Renal cortex interstitium (tissue), 11 donors: ENCODE measurements at regions not wholly inside any gene's neighbourhood (a gene's known extent, or its start where the extent isn't known, plus 50 kb on each side); places are given as distances from the start of the nearest gene placed in this dataset.
"Not testable (repeated sequence)": the region's sequence is repeated elsewhere in the genome, so short reads cannot be mapped to it uniquely, and the experiment has no call there.

ENCODE experiments used
- DNase-seq, 11 donors: peaks; one replicate each; pipeline ENCODE4 v3.0.0-alpha.2; 2013; ENCODE audit warnings: low read depth in 9 of 11, low spot score in 4 of 11; ENCODE audit errors: extremely low read depth in 1 of 11

DNA sequence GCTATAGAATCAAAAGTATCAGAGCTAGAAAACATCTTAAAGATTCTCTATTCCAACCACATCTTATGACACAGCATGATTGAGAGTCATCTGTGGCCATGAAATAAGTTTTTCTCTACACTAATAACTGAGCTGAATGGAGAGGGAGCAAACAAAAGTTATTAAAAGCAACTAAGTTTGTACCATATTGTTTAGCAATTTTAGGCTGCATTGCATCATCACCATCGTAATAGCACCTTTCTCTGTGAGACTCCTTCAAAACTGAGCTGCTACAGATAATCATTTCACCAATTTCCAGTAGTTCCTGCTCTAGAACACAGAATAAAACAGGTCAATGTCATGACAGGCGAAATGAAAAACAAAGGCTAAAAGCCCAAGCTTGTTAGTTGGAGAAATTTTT, 1183.9 kb downstream of the DIAPH3 start:
- no peak for DNase-seq

- no peak for DNase-seq
Measured at GRCh38 chr13:58985845-58986244, 1177.9 kb downstream of the DIAPH3 start.

GRCh38 chr13:58989556-58989955, 1174.2 kb downstream of the DIAPH3 start:
- no peak for DNase-seq

DNA sequence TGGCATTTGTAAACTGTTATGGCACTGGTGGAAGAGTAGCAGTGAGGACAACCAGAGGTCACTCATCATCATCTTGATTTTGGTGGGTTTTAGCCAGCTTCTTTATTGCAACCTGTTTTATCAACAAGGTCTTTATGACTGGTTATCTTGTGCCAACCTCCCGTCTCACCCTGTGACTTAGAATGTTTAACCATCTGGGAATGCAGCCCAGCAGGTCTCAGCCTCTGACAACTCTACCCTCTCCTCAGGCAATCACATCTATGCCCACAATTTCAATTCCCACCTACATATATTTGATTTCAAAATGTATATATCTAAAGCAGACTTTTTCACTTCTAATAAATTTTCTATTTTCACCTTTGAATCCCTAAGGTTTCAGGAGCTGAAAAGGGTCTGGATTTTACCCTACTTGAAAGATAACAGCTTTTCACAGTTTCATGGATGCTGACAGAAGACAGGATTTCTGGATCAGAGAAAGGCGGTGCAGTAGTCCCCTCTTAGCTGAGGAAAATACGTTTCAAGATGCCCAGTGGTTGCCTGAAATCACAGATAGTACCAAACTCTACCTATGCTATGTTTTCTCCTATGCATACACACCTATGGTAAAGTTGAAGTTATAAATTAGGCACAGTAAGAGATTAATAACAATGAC, 1171.8 kb downstream of the DIAPH3 start:
- no peak for DNase-seq

- DNase-seq, result no peak
Measured at GRCh38 chr13:58992478-58993042, 1171.2 kb downstream of the DIAPH3 start.

DNA sequence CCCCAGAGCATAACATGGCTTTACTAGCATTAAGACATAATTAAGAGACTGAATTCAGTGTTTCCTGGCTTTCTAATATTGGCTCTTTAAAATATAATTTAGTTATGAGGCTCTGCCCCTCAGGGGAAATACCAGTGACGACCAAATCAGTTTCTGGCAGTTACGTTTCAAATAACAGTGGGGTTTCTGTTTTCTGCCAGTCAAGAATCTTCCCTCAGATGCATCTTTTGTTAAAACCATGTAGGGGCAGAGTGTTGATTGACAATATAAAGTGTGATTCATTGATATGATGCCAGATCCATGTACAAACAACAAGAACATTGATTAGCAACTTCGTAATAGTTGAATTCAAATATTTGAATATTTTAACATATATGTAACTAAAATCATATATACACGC, 1169.7 kb downstream of the DIAPH3 start:
- DNase-seq, result no peak

DNA sequence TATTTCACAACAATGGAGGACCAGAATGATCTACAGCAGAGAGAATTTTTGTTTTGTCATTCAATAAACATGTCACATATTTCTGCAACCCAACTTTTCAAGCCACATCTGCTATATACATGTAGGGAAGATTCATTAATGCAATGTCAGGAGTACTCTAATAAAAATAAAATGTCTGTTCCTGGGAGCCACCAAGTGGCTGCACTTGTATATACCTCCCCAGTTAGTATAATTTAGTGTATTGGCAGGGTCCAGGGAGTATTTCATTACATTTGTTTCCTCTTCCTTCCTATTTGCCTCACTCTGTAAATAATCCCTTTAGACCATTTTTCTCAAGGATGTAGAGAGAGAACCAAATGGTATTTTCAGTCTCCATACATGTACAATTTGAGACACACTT, 1169.0 kb downstream of the DIAPH3 start:
- no peak for DNase-seq

DNA sequence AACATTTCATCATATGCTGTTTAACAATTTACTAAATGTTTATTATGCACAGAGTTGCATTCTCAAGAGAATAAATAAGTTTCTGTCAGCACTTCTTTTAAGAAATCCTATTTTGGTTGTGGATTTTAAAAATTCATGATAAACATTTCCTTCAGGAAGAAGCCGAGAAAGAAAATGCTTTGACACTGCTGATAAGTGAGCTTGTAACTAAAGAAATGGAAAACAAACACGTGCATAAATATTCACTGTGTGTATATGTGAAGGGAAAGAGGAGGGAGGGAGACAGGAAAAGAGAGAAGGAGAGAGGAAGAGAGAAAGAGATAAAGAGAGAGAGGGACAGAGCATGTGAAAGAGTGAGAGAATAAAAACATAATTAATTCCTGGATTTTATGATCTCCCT, 1165.0 kb downstream of the DIAPH3 start:
- peak in 1 of 11 donors; percentile 12 for DNase-seq

- no peak for DNase-seq
Measured at GRCh38 chr13:58999851-59000250, 1163.9 kb downstream of the DIAPH3 start.

GRCh38 chr13:59000770-59001169, 1163.0 kb downstream of the DIAPH3 start:
- no peak for DNase-seq

DNA sequence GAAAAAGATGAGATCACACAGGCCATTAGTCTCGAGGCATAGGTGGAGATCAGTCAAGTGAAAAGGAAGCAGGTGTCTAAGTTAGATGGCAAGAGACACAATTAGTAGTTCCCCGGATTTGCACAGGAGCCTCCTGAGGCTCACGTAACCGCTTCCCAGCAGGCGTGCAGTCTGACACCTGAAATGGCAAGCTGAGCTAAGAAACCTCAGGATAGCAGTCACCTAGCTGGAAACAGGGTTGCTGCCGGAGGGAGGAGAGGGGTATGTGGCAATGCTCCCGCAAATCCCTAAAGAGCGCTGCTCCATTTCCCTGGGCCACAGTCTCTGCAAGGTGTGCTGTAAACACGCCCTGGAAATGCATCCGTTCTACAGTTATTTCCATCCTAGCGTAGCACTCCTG, 1151.0 kb downstream of the DIAPH3 start:
- DNase-seq, result no peak

- no peak for DNase-seq
Measured at GRCh38 chr13:59016250-59016649, 1147.5 kb downstream of the DIAPH3 start.

DNA sequence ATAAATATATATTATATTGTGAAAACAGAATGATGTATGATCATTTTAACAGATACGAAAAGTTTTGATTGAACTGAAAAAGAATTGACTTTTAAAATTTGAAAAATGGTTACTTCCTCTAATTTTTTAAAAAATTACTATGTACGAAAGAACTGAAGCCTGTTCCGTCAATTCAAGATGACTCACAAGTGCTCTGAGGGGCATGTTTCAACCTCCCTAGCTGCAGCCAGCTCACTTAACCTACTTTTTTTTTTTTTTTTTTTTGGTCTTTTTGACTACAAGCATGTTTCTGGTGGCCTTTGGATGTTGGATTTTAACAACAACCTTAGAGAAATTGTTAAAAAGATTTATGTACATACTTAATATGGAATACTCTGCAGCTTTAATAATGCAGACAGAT, 1139.3 kb downstream of the DIAPH3 start:
- no peak for DNase-seq

DNA sequence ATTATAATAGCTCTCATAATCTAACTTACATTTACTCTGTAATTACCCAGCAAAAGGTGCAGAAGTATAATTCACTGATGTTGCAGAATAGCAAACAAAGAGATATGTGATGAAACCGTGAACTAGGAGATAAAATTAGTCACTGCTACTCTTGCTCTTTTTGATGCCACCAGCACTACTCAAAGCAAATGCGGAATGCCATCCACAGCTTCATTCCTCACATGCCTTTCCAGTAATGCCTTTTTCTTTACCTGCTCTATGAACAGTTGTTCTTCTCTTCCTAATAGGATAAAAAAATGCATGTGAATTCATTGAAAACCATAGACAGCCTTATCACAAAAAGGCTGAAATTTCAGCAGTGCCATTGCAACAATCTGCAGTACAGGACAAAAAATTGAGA, 1129.5 kb downstream of the DIAPH3 start:
- DNase-seq, result no peak

GRCh38 chr13:59038824-59039223, 1124.9 kb downstream of the DIAPH3 start:
- no peak for DNase-seq

DNA sequence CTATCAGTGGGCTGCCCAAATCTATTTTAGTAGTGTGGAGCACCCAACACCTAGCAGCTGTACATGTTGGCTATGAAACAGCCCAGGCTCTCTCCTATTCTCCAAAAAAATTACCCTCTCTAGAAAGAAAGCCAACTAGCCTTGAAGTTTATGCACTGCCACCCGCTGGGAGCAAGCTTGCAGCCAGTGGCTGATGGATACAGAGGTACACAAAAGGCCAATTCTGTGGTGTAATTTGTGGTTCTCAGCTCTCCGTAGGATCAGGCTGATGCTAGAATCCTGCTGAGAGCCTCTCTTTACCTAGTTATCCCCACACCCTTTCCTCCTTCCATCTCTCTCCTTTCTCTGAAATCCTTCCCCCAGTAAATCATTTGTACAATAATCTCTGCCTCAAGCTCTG, 1120.7 kb downstream of the DIAPH3 start:
- DNase-seq, result no peak

DNA sequence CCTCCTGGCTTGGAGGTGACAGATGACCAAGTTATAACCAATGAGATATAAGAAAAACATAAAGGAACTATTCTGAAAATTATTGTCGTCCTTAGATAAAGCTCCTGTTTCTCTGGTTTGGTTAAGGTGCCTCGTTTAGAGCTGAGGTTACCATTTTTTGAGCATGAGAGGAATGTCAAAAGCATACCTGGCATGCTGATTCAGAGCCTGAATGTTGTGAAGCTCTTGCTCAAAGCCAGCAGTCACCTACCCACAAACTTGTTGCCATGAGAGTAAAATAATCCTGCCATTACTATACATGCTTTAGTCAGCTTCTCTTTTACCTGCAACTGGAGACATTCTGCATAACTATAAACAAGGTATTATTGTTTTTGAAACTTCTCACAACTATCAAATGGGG, 1116.2 kb downstream of the DIAPH3 start:
- no peak for DNase-seq

GRCh38 chr13:59061621-59062020, 1102.1 kb downstream of the DIAPH3 start:
- no peak for DNase-seq

DNA sequence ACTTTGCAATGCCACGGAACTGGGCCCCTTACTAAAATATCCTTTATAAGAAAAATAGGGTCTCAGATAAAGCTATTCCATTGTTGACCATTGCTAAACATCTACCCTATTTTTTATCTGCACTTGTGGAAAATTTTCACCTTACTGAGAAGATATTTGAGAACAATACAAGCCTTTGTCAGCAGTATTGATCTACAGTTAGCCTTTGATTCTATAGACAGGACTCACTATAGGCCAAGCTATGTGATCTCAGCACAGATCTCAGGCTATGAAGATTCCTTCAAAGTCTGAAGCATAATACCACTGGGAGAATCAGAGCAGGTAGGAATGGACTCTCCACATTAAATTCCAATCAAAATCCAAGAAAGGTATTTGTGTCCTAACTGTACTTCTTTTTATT, 1099.7 kb downstream of the DIAPH3 start:
- no peak for DNase-seq

GRCh38 chr13:59076386-59076785, 1087.3 kb downstream of the DIAPH3 start:
- not testable (repeated sequence) for DNase-seq

DNA sequence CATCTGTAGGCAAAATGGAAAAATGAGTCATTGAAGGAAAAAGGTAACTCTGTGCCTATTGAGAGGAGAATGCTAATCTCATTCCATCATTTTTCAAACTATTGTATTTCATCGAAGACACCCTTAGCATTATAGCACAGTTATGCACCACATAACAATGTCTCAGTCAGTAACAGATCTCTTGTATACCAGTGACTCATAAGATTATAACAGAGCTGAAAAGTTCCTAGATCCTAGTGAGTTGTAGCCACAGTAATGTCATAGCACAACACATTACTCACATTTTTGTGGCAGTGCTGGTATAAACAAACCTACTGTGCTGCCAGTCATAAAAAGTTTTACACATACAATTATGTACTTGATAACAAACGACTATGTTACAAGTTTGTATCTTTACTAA, 1077.6 kb downstream of the DIAPH3 start:
- DNase-seq, result no peak
